HEK293T (cell line): ENCODE measurements at regions not wholly inside any gene's neighbourhood (a gene's known extent, or its start where the extent isn't known, plus 50 kb on each side); places are given as distances from the start of the nearest gene placed in this dataset.

Experiments used
- CTCF ChIA-PET: fragments of 350-600 bp; formaldehyde crosslinking; extraction: SDS; loops from one replicate; lab custom pipeline; 2021; ENCODE audit warnings: antibody characterized with exemption, inconsistent platforms; lab: Yijun Ruan, JAX
- POLR2A ChIA-PET: fragments of 350-600 bp; formaldehyde crosslinking; extraction: SDS; loops from one replicate; lab custom pipeline; 2020; ENCODE audit warnings: antibody characterized with exemption, inconsistent platforms; lab: Yijun Ruan, JAX
- DNase-seq: peaks from one replicate; pipeline ENCODE4 v3.0.0; 2012; ENCODE audit warnings: mixed read lengths; ENCODE audit errors: extremely low spot score
- ARNT ChIP-seq: fragments of 450-650 bp; IDR thresholded peaks from 2 replicates; pipeline ENCODE4 v1.6.1; 2017; ENCODE audit warnings: mild to moderate bottlenecking
- BHLHE40 ChIP-seq: fragments of 450-650 bp; IDR thresholded peaks from 2 replicates; pipeline ENCODE4 v1.6.1; 2016; ENCODE audit warnings: mild to moderate bottlenecking, moderate library complexity, borderline replicate concordance
- CTBP1 ChIP-seq: fragments of 450-650 bp; IDR thresholded peaks from 2 replicates; pipeline ENCODE4 v1.6.1; 2016; ENCODE audit warnings: borderline replicate concordance
- ELF4 ChIP-seq: fragments of 450-650 bp; IDR thresholded peaks from 2 replicates; pipeline ENCODE4 v1.6.1; 2017; ENCODE audit warnings: antibody characterized with exemption
- FOXA1 ChIP-seq: fragments of 450-650 bp; IDR thresholded peaks from 2 replicates; pipeline ENCODE4 v1.6.1; 2016; ENCODE audit warnings: mild to moderate bottlenecking
- FOXK2 ChIP-seq: fragments of 450-650 bp; IDR thresholded peaks from 2 replicates; pipeline ENCODE4 v1.6.1; 2016; ENCODE audit warnings: mild to moderate bottlenecking
- FOXM1 ChIP-seq: fragments of 450-650 bp; IDR thresholded peaks from 2 replicates; pipeline ENCODE4 v1.6.1; 2017; ENCODE audit warnings: mild to moderate bottlenecking, borderline replicate concordance
- HDGF ChIP-seq: fragments of 450-650 bp; IDR thresholded peaks from 2 replicates; pipeline ENCODE4 v1.6.1; 2017; ENCODE audit warnings: antibody characterized with exemption, borderline replicate concordance
- L3MBTL2 ChIP-seq: fragments of 450-650 bp; conservative IDR thresholded peaks from 2 replicates; pipeline ENCODE4 v1.6.1; 2016; ENCODE audit warnings: mild to moderate bottlenecking
- LEF1 ChIP-seq: fragments of 450-650 bp; IDR thresholded peaks from 2 replicates; pipeline ENCODE4 v1.6.1; 2017; ENCODE audit warnings: mild to moderate bottlenecking, borderline replicate concordance
- NFRKB ChIP-seq: fragments of 450-650 bp; IDR thresholded peaks from 2 replicates; pipeline ENCODE4 v1.6.1; 2016; ENCODE audit warnings: mild to moderate bottlenecking, moderate library complexity
- SP1 ChIP-seq: fragments of 450-650 bp; IDR thresholded peaks from 2 replicates; pipeline ENCODE4 v1.6.1; 2017
- SUZ12 ChIP-seq: fragments of 450-650 bp; IDR thresholded peaks from 2 replicates; pipeline ENCODE4 v1.6.1; 2016; ENCODE audit warnings: mild to moderate bottlenecking
- TARDBP ChIP-seq: fragments of 450-650 bp; IDR thresholded peaks from 2 replicates; pipeline ENCODE4 v1.6.1; 2016
- ZNF384 ChIP-seq: fragments of 450-650 bp; IDR thresholded peaks from 2 replicates; pipeline ENCODE4 v1.6.1; 2016
- TF ChIP-seq, protein P1 (sequence below): fragments of 450-650 bp; IDR thresholded peaks from 2 replicates; pipeline ENCODE4 v1.6.1; 2016

DNA sequence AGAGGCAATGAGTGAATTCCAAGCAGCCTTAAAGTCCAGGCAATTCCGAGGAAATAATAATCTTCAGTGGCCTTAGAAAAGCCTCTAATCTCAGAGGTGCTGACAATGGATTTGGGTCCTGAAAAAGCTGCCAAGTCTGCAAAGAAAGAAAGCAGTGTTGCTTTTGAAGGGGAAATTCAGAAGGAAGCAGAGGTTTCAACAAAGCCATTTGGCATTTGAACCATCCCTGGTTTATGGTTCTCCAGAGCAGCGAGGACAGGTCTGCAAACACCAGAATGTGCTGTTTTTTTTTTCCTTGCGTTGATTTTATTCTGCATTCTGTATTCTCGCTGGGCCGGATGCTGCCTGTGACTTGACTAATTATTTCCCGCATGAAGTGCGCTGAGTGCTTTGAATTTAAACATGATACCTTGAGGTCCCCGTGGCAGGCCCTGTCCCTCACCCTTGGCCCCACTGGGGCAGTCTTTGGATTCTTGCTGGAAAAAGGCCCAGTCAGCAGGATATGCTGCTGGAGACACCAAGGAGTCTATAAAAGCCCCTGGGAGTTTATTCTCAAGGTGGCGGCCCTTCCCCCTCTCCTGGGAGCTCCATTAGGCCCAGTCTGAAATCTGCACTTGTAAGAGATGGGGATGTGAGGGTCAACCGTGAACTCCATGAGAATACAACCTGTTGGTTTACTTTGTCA lies 338.3 kb downstream of the HAPSTR1 start:
- no peak for DNase-seq
- ChIA-PET CTCF (no interaction called here), POLR2A (no interaction called here)
- TF ChIP-seq ELF4 = no peak
- TF ChIP-seq SUZ12 = no peak
- TF ChIP-seq L3MBTL2 = no peak
- TF ChIP-seq, protein P1, sequence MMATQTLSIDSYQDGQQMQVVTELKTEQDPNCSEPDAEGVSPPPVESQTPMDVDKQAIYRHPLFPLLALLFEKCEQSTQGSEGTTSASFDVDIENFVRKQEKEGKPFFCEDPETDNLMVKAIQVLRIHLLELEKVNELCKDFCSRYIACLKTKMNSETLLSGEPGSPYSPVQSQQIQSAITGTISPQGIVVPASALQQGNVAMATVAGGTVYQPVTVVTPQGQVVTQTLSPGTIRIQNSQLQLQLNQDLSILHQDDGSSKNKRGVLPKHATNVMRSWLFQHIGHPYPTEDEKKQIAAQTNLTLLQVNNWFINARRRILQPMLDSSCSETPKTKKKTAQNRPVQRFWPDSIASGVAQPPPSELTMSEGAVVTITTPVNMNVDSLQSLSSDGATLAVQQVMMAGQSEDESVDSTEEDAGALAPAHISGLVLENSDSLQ = no peak
- TF ChIP-seq BHLHE40 = no peak
- TF ChIP-seq ZNF384 = no peak
- no peak for TF ChIP-seq NFRKB
- no peak for TF ChIP-seq SP1
- no peak for TF ChIP-seq TARDBP
- TF ChIP-seq FOXK2 = no peak
- TF ChIP-seq ARNT = no peak

DNA sequence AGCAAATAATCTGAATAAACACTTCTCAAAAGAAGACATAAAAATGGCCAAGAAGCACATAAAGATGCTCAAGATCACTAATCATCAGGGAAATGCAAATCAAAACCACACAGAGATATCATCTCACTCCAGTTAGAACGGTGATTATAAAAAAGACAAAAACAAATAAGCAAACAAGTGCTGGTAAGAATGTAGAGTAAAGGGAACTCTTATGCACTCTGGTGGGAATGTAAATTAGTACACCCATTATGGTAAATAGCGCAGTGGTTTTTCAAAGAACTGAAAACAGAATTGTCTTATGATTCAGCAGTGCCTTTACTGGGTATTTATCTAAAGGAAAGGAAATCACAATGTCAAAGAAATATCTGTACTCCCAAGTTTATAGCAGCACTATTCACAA lies 343.2 kb downstream of the HAPSTR1 start:
- ChIA-PET POLR2A (no interaction called here), CTCF (no interaction called here)
- no peak for DNase-seq
- TF ChIP-seq SUZ12 = no peak

DNA sequence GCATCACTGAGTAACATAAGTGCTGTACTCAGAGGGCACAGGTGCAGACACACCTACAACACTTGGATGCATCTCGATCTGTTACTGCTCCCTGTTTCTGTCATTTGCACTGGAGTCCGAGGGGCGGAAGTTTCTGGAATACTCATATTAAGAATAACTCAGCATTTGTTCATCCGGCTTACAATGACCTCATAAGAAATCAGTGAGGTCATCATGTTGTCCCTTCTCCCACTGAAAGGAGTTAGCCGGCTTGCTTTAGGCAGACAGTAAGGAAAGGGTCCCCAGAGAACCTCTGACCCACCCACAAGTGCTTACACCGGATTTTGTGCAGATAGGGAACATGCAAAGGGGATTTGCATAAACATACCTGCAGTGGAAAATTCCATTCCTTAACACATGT lies 344.7 kb downstream of the HAPSTR1 start:
- TF ChIP-seq LEF1 = no peak
- DNase-seq = no peak
- ChIA-PET CTCF (no interaction called here), POLR2A (no interaction called here)

DNA sequence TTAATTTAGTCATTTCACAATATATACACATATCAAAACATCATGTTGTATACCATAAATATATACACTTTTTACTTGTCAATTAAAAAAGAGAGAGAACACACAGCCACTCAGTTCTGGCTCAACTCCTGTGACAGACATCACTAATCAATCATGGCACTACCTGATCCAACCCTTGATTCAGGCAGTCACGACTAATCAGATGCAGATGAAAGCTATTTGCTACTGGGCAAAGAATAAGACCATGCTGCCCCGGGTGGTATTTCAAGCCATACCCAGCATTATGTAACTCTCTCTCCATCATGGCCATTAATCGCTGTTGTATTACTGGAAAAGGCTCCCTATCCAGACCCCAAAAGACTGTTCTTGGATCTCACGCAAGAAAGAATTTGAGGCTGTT lies 345.7 kb downstream of the HAPSTR1 start:
- no peak for DNase-seq
- POLR2A ChIA-PET = no interaction called here
- TF ChIP-seq LEF1 (no peak), FOXA1 (no peak), ELF4 (no peak), ARNT (no peak), ZNF384 (no peak), HDGF (no peak), TARDBP (no peak), FOXM1 (no peak), BHLHE40 (no peak), FOXK2 (no peak), CTBP1 (no peak), SP1 (no peak)
- CTCF ChIA-PET = no interaction called here

DNA sequence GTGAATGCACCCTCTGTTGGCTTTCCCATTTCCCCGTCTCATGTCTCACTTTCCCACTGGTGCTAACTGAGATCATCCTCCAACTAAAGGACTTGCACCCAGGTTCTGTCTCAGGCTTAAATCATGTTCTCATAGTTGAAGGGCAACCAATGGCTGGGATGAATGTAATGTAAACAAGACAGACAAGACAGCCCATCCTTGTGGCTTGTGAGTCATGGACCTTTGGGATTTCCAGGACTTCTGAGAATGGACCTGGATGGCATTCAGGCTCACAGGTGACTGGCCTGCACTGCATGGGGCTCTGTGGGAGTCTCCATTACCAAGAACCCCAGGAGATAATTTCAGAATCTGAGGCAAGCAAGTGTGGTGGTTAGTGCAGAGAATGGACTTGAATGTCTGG lies 347.5 kb downstream of the HAPSTR1 start:
- POLR2A ChIA-PET = no interaction called here
- TF ChIP-seq FOXA1 (no peak), NFRKB (no peak)
- CTCF ChIA-PET = no interaction called here
- DNase-seq = no peak

DNA sequence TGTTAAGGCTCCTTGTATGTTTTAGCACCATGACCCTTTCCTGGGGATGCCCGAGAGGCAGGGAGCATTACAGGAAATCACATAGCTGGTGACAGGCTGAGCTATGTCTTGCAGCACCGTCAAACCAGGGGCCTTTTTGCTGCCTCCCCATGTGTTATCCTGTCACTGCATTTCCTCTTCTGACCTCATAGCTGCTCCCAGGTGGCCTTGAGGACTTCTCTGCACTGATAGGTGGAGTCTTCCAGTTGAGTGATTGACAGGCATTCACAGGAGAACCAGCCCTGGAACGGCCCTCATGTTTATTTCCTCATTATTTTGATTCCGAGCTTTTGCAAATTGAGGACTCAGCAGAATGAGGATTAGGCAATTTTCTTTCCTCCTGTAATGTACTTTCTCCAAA lies 349.6 kb downstream of the HAPSTR1 start:
- ChIA-PET POLR2A (no interaction called here), CTCF (no interaction called here)
- DNase-seq = no peak
- no peak for TF ChIP-seq ZNF384

DNA sequence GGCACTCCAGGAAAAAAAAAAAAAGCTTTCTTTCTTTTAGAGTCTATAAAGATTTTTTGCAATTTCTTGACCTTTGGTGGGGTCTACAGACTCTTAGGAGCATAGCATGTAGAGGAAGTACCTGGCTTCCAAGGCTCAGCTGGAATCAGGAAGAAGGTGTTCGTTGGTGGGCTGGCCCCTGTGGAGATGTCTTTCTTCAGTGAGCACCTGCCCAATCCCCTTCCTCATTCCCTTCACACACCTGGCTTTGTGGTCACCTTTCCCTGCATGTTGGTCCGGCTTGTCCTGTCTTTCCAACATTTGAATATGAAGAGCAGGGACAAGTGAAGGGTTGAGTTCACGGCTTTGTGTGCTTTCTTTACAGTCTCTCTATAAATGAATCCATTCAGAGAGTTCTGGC lies 352.4 kb downstream of the HAPSTR1 start:
- CTCF ChIA-PET = no interaction called here
- no peak for DNase-seq
- TF ChIP-seq FOXA1 = no peak
- no peak for TF ChIP-seq NFRKB
- no peak for TF ChIP-seq FOXM1
- no peak for TF ChIP-seq BHLHE40
- no peak for TF ChIP-seq CTBP1
- no peak for TF ChIP-seq ELF4
- no peak for TF ChIP-seq HDGF
- TF ChIP-seq ARNT = no peak
- TF ChIP-seq ZNF384 = no peak
- no peak for TF ChIP-seq SUZ12
- TF ChIP-seq, protein P1 = no peak
- POLR2A ChIA-PET = no interaction called here

DNA sequence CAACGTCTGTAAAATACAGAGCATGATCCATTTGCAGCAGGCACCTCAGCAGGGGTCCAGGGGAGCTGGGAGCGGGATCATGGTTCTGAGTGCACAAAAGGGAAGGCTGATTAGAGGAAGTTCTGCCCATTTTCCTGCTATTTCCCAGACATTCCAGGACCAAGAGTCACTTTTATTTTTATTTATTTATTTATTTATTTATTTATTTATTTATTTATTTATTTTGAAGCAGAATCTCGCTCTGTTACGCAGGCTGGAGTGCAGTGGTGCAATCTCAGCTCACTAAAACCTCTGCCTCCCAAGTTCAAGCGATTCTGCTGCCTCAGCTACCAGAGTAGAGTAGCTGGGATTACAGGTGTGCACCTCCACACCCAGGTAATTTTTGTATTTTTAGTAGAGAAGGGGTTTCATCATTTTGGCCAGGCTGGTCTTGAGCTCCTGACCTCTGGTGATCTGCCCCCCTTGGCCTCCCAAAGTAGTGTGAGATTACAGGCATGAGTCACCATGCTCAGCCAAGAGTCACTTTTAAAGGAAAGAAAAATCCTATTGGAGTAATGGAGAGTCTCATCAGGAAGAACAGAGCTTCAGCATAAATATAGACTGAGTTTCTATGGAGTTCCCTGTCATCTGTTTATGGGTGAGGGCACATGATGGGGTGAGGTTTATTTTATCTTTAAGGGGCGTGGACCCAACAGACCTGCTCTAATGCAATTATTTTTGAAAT lies 355.2 kb downstream of the HAPSTR1 start:
- POLR2A ChIA-PET = no interaction called here
- CTCF ChIA-PET = no interaction called here
- no peak for DNase-seq
- TF ChIP-seq FOXM1 (no peak), NFRKB (no peak), TARDBP (no peak), BHLHE40 (no peak), SUZ12 (no peak), LEF1 (no peak), ELF4 (no peak), CTBP1 (no peak), L3MBTL2 (no peak), FOXK2 (no peak), SP1 (no peak), ARNT (no peak), HDGF (no peak), ZNF384 (no peak), FOXA1 (no peak)
- TF ChIP-seq, protein P1 = no peak
